K562 (cell line): ENCODE measurements at regions not wholly inside any gene's neighbourhood (a gene's known extent, or its start where the extent isn't known, plus 50 kb on each side); places are given as distances from the start of the nearest gene placed in this dataset.

Experiments used
- BRCA1 ChIP-seq, 2 experiments: fragments of 450-650 bp in 1 of 2; sonication (generic) in 1 of 2; formaldehyde crosslinking in 1 of 2; IDR thresholded peaks; 2 replicates each; pipeline versions ENCODE4 v1.5.0 to v1.6.1; 2017 to 2020; ENCODE audit warnings: mild to moderate bottlenecking in 1 of 2, missing genetic modification reagents in 1 of 2
- CTCF ChIP-seq, 3 experiments: IDR thresholded peaks in 2 of 3; conservative IDR thresholded peaks in 1 of 3; 2 replicates each; pipeline ENCODE4 v1.5.1; 2011 to 2012; ENCODE audit warnings: low read length in 3 of 3, mild to moderate bottlenecking in 3 of 3, control low read depth in 2 of 3, improper control_type of control experiment in 1 of 3, inconsistent platforms in 1 of 3, low read depth in 1 of 3, mixed read lengths in 1 of 3, moderate library complexity in 1 of 3; ENCODE audit not compliant: insufficient read depth in 2 of 3
- GATA2 ChIP-seq: sonication (generic); formaldehyde crosslinking; IDR thresholded peaks from 2 replicates; pipeline ENCODE4 v1.4.0; 2020; ENCODE audit warnings: mild to moderate bottlenecking, missing genetic modification reagents
- HMGN3 ChIP-seq: IDR thresholded peaks from 2 replicates; pipeline ENCODE4 v1.6.1; 2011; ENCODE audit warnings: borderline replicate concordance, low read depth, mild to moderate bottlenecking, mixed read lengths, low read length; ENCODE audit not compliant: insufficient read length; ENCODE audit errors: extremely low read depth
- JUND ChIP-seq, 2 experiments: IDR thresholded peaks; 2 replicates in 1 of 2; 3 replicates in 1 of 2; pipeline ENCODE4 v1.6.1; 2011; ENCODE audit warnings: borderline replicate concordance in 2 of 2, low read depth in 2 of 2, low read length in 2 of 2, improper control_type of control experiment in 1 of 2, missing biosample characterization in 1 of 2, missing genetic modification characterization in 1 of 2, missing genetic modification reagents in 1 of 2
- NFATC3 ChIP-seq: fragments of 450-650 bp; IDR thresholded peaks from 2 replicates; pipeline ENCODE4 v1.6.1; 2017; ENCODE audit warnings: mild to moderate bottlenecking
- NFIC ChIP-seq: fragments of 450-650 bp; IDR thresholded peaks from 2 replicates; pipeline ENCODE4 v1.6.1; 2017; ENCODE audit warnings: mild to moderate bottlenecking, inconsistent platforms
- SAFB2 ChIP-seq: fragments of 200-400 bp; formaldehyde crosslinking; IDR thresholded peaks from 2 replicates; pipeline ENCODE4 v1.6.1; 2018; ENCODE audit warnings: borderline replicate concordance, low read length, low read depth, moderate library complexity; ENCODE audit not compliant: severe bottlenecking
- ZBTB33 ChIP-seq: sonication (generic); formaldehyde crosslinking; IDR thresholded peaks from 2 replicates; pipeline ENCODE4 v1.8.1; 2023; ENCODE audit warnings: mild to moderate bottlenecking, missing genetic modification reagents
- ZNF253 ChIP-seq: fragments of 250-450 bp; sonication (Bioruptor Pico); conservative IDR thresholded peaks from 2 replicates; pipeline ENCODE4 v1.6.1; 2021; ENCODE audit warnings: mild to moderate bottlenecking
- ZNF830 ChIP-seq: fragments of 250-450 bp; sonication (Bioruptor Pico); IDR thresholded peaks from 2 replicates; pipeline ENCODE4 v1.5.0; 2021; ENCODE audit warnings: mild to moderate bottlenecking
- TF ChIP-seq, protein P1 (sequence below), 2 experiments: IDR thresholded peaks; 2 replicates each; pipeline ENCODE4 v1.6.1; 2012; ENCODE audit warnings: improper control_type of control experiment in 2 of 2, low read depth in 2 of 2, low read length in 2 of 2, borderline replicate concordance in 1 of 2

DNA sequence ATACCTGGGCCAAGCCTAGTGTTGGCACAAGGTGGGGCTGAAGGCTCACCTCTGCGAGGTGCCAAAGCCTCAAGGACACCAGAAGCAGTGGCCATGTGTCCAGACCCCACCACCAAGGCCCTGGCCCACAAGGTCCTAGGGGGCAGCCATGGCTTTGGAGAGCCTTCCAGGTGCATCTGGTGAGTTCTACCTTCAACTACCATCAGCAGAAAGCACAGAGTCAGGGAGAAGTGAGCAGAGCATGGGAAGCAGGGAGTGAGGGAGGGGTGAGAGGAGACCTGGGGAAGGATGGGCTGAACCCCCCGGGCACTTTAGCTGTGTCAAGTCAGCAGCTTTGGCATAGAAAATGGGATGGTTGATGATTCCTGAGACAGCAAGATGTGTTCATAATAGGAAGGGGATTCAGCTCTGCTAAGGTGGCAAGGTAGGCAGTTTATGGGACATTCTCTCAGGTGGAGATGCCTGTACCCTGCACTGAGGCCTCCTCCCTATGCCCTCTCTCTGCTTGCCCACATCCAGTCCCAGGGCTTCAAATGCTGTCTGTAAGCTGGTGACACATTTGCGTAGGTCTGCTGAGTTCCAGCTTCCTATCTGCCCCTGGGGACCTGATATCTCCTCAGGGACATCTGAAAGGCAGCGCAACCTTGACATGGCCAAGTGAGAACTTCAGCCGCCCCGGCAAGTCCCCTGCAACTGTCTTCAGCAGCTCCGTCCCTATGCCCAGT, 83.4 kb upstream of the RGPD5 start:
- TF ChIP-seq NFIC (no peak), ZNF830 (CRISPR knock-in tag) (no peak), JUND (IDR thresholded peaks at IDR 0.05; ENCODE audit: borderline replicate concordance, low read depth, low read length) (no peak), JUND (tag; IDR thresholded peaks at IDR 0.05; ENCODE audit: borderline replicate concordance, low read depth, low read length) (no peak), ZBTB33 (no peak), SAFB2 (no peak), ZNF253 (CRISPR knock-in tag) (no peak), CTCF (IDR thresholded peaks at IDR 0.05 in 2 of 3, conservative IDR thresholded peaks at IDR 0.05 in 1 of 3; ENCODE audit: insufficient read depth in 2 of 3, low read depth in 1 of 3, low read length in 3 of 3) (no peak), BRCA1 (IDR thresholded peaks at IDR 0.05) (no peak), BRCA1 (CRISPR knock-in tag; IDR thresholded peaks at IDR 0.05) (no peak), GATA2 (CRISPR knock-in tag) (no peak), NFATC3 (no peak), HMGN3 (no peak)
- TF ChIP-seq, protein P1, sequence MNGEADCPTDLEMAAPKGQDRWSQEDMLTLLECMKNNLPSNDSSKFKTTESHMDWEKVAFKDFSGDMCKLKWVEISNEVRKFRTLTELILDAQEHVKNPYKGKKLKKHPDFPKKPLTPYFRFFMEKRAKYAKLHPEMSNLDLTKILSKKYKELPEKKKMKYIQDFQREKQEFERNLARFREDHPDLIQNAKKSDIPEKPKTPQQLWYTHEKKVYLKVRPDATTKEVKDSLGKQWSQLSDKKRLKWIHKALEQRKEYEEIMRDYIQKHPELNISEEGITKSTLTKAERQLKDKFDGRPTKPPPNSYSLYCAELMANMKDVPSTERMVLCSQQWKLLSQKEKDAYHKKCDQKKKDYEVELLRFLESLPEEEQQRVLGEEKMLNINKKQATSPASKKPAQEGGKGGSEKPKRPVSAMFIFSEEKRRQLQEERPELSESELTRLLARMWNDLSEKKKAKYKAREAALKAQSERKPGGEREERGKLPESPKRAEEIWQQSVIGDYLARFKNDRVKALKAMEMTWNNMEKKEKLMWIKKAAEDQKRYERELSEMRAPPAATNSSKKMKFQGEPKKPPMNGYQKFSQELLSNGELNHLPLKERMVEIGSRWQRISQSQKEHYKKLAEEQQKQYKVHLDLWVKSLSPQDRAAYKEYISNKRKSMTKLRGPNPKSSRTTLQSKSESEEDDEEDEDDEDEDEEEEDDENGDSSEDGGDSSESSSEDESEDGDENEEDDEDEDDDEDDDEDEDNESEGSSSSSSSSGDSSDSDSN (IDR thresholded peaks at IDR 0.05; ENCODE audit: borderline replicate concordance in 1 of 2, low read depth in 2 of 2, low read length in 2 of 2), result no peak
